Heart left ventricle (tissue), 16 donors: ENCODE measurements at regions not wholly inside any gene's neighbourhood (a gene's known extent, or its start where the extent isn't known, plus 50 kb on each side); places are given as distances from the start of the nearest gene placed in this dataset.
"Not testable (repeated sequence)": the region's sequence is repeated elsewhere in the genome, so short reads cannot be mapped to it uniquely, and the experiment has no call there.

Source experiments
- ATAC-seq, 4 donors: fragments of 200-7000 bp; cut with Tn5 transposase; one replicate each; pipeline ENCODE4 v1.9.1; 2020 to 2022; ENCODE audit warnings: moderate library complexity in 4 of 4, mild to moderate bottlenecking in 3 of 4, moderate number of reproducible peaks in 1 of 4
- DNase-seq, 5 donors: peaks; one replicate each; pipeline ENCODE4 v3.0.0-alpha.2; 2020
- H3K27ac ChIP-seq, 12 donors: fragments of 200-600 bp; sonication (generic) in 4 of 12; one replicate each; pipeline versions ENCODE4 v1.5.0 to v1.8.0; 2016 to 2022; ENCODE audit warnings: mild to moderate bottlenecking in 2 of 12
- H3K27me3 ChIP-seq, 9 donors: fragments of 200-600 bp; sonication (generic) in 2 of 9; one replicate each; pipeline versions ENCODE4 v1.5.1 to v1.8.0; 2016 to 2022; ENCODE audit warnings: mild to moderate bottlenecking in 3 of 9
- H3K36me3 ChIP-seq, 9 donors: fragments of 200-600 bp; sonication (generic) in 2 of 9; one replicate each; pipeline versions ENCODE4 v1.5.0 to v1.8.0; 2018 to 2022; ENCODE audit warnings: mild to moderate bottlenecking in 2 of 9
- H3K4me1 ChIP-seq, 12 donors: fragments of 200-600 bp; sonication (generic) in 4 of 12; one replicate each; pipeline versions ENCODE4 v1.5.0 to v1.8.0; 2016 to 2022; ENCODE audit warnings: mild to moderate bottlenecking in 3 of 12
- H3K4me3 ChIP-seq, 12 donors: fragments of 200-600 bp; sonication (generic) in 4 of 12; one replicate each; pipeline versions ENCODE4 v1.5.0 to v1.8.0; 2017 to 2022; ENCODE audit warnings: mild to moderate bottlenecking in 9 of 12, moderate library complexity in 4 of 12
- H3K9me3 ChIP-seq, 12 donors: fragments of 200-600 bp; sonication (generic) in 4 of 12; one replicate each; pipeline versions ENCODE4 v1.5.0 to v1.8.0; 2016 to 2022; ENCODE audit warnings: mild to moderate bottlenecking in 1 of 12
- CTCF ChIP-seq, 12 donors: fragments of 200-600 bp; sonication (generic) in 4 of 12; IDR thresholded peaks; one replicate each; pipeline versions ENCODE4 v1.5.0 to v1.8.0; 2018 to 2022; ENCODE audit warnings: antibody characterized with exemption in 12 of 12, mild to moderate bottlenecking in 5 of 12
- POLR2A ChIP-seq, 2 donors: fragments of 450-650 bp; IDR thresholded peaks; one replicate each; pipeline ENCODE4 v1.6.1; 2017; ENCODE audit warnings: antibody characterized with exemption in 2 of 2, mild to moderate bottlenecking in 2 of 2, moderate library complexity in 2 of 2
- WGBS, 4 donors: extraction: QIAGEN DNeasy Blood & Tissue Kit in 2 of 4; methylation state at CpG; one replicate each; pipeline versions ENCODE4 v1.1.5 to v1.1.7; 2013 to 2018; 5-methylcytosine and 5-hydroxymethylcytosine counted together
- intact Hi-C, 10 donors: fragments of 100-400 bp; cut with DNase I; formaldehyde crosslinking; loops; one replicate each; pipeline versions ENCODE4 v1.11.1 to v1.14.2; 2022
- donor health status: ischemic (EF 13 %, LVEDD 7.1; RV severe dilation, severe dysfunction).
- donor health status: healthy with polysubstance abuse.
- donor health status: DM: no; HTN: yes; CAD: no.
- donor health status: DM: no; HTN: no; CAD: no.
- donor health status: ischemic (EF 25% LVEDD 6.9; RV normal size, moderate dysfunction).
- donor health status: ischemic (EF 25% LVEDD 5.7; RV mildly dilated, moderate dysfunction).
- donor health status: healthy.
- donor health status: DM: yes; HTN: yes; CAD: no.
- donor health status: ischemic (EF 35%, LVEDD 5.7; RV mildly dilated, moderate dysfunction).
- donor health status: nonischemic (EF 11% LVEDD 7.7; RV severe dilation, severe dysfunction).
- donor health status: DM: yes; HTN: yes; CAD: no.
- donor health status: PGD.
- donor health status: ischemic (EF 29% LVEDD 5.4; RV normal size, mild dysfunction).
- donor health status: nonischemic (EF 23%, LVEDD 6.1; RV moderate dilation, normal function).

GRCh38 chr10:8840356-8840755, 785.9 kb downstream of the GATA3 start:
- no peak for ATAC-seq
- Histone ChIP-seq H3K27ac (no peak overlapping the region), H3K4me1 (no peaks in the 10 kb centered on the region), H3K9me3 (peaks cover 0 to 13% (median 0%) of the 10 kb centered on the region in 12 donors), H3K36me3 (no peaks in the 10 kb centered on the region), H3K4me3 (no peak overlapping the region), H3K27me3 (no peaks in the 10 kb centered on the region)
- WGBS, 4 donors, result 64 to 74% (median 68%) methylated on average over 5 of the region's 5 CpGs
- intact Hi-C loops, result no loop called here
- TF ChIP-seq CTCF (IDR thresholded peaks at IDR 0.05), result no peak
- no peak for DNase-seq

DNA sequence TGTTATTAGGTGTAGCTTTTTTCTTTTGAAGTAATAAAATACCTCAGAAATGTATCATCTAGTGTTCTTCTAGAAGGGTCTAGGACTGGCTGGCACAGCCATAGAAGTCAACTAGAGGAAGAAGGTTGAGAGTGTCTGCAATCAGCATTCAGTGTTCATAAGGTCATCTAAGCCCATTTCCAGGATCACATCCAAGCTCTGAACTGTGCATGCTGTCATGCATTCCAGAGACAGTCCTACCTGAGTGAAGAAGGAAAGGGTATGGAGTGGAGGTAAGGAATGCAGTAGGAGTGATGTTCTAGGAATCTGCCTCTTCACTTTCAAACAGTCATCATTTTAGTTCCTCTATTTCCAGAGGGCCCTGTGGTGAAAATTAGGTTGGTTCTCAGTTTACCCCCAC, 789.7 kb downstream of the GATA3 start:
- DNase-seq (no peak), ATAC-seq (no peak)
- peaks cover 0 to 8% (median 0%) of the 10 kb centered on the region in 12 donors for H3K9me3 ChIP-seq
- H3K27ac ChIP-seq, result no peak overlapping the region
- no peaks in the 10 kb centered on the region for H3K4me1 ChIP-seq
- H3K27me3 ChIP-seq, result peaks cover 0 to 6% (median 0%) of the 10 kb centered on the region in 9 donors
- H3K36me3 ChIP-seq, result no peaks in the 10 kb centered on the region
- intact Hi-C loops, result no loop called here
- no peak overlapping the region for H3K4me3 ChIP-seq
- no peak for TF ChIP-seq CTCF (IDR thresholded peaks at IDR 0.05)
- TF ChIP-seq POLR2A (IDR thresholded peaks at IDR 0.05), result no peak

DNA sequence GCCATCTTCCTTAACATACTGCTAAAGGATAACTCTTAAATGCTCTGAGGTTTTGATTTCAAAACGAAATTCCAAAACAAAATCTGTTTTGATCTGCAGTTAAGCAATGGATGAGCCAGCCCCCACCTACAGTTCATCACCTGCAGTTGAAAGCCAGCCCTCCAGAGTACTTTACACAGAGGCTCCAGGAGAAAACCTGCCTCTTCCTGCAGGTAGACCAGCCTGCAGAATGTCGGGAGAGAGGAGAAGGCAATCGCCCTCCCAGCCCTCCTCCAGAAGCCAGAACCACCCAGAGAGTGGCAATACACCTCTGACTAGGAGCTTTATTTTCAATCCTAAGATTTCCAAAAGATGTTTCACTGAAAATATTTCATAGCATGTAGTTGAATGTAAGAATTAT, 798.1 kb downstream of the GATA3 start:
- H3K27me3 ChIP-seq, result peaks cover 0 to 4% (median 0%) of the 10 kb centered on the region in 9 donors
- no peaks in the 10 kb centered on the region for H3K4me1 ChIP-seq
- ATAC-seq (no peak), DNase-seq (no peak)
- no peak overlapping the region for H3K27ac ChIP-seq
- H3K4me3 ChIP-seq, result no peak overlapping the region
- H3K9me3 ChIP-seq, result peaks cover 0 to 5% (median 0%) of the 10 kb centered on the region in 12 donors
- TF ChIP-seq CTCF (IDR thresholded peaks at IDR 0.05), result no peak
- TF ChIP-seq POLR2A (IDR thresholded peaks at IDR 0.05), result no peak
- H3K36me3 ChIP-seq, result no peaks in the 10 kb centered on the region
- intact Hi-C loops, result no loop called here
- 47 to 56% (median 53%) methylated on average over 3 of the region's 3 CpGs for WGBS, 4 donors

- TF ChIP-seq CTCF (IDR thresholded peaks at IDR 0.05), result no peak
- TF ChIP-seq POLR2A (IDR thresholded peaks at IDR 0.05), result no peak
- Histone ChIP-seq H3K27ac (no peak overlapping the region), H3K36me3 (no peaks in the 10 kb centered on the region), H3K9me3 (peaks cover 0 to 5% (median 0%) of the 10 kb centered on the region in 12 donors), H3K27me3 (peaks cover 0 to 4% (median 0%) of the 10 kb centered on the region in 9 donors), H3K4me1 (no peaks in the 10 kb centered on the region), H3K4me3 (no peak overlapping the region)
- intact Hi-C loops, result no loop called here
- 85 to 88% (median 87%) methylated on average over 7 of the region's 7 CpGs for WGBS, 4 donors
- DNase-seq (no peak), ATAC-seq (no peak)
These were observed 798.6 kb downstream of the GATA3 start for GRCh38 chr10:8853048-8853447.

GRCh38 chr10:8868924-8869323, 814.4 kb downstream of the GATA3 start:
- ATAC-seq, DNase-seq, H3K4me3 ChIP-seq, H3K36me3 ChIP-seq, H3K27ac ChIP-seq, H3K4me1 ChIP-seq, intact Hi-C loops, H3K27me3 ChIP-seq, H3K9me3 ChIP-seq: not testable (repeated sequence)
- WGBS, 4 donors, result 95 to 96% (median 96%) methylated on average over 17 to 29 of the region's 29 CpGs; no CpG with 5 or more reads in 1 of the 4 donors
